Hepatic stellate cell (primary cell): ENCODE measurements at regions not wholly inside any gene's neighbourhood (a gene's known extent, or its start where the extent isn't known, plus 50 kb on each side); places are given as distances from the start of the nearest gene placed in this dataset.
A peak's percentile ranks its signal among the peaks of the same experiment; 100 is the strongest.

Experiments
- DNase-seq: peaks from one replicate; pipeline ENCODE4 v3.0.0; 2011; ENCODE audit warnings: low spot score

DNA sequence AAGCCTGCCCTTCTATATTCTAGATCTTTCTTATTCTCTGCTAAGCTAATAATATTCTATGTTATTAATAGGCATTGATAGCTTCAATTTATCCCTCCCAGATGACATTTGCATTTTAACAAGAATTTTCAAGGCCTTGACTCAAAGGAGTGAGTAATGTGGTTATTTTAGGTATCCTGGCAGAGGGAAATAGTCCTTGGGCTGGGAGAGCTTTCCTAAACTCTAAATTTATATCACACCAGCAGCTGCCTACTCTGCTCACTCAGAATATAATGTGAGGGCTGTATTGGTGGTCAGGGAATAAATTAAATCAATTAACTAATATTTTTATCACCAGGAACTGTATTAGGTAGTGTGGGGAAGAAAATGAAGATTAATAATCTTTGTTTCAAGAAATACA lies 74.8 kb upstream of the ADAM23 start:
- DNase-seq, result no peak

DNA sequence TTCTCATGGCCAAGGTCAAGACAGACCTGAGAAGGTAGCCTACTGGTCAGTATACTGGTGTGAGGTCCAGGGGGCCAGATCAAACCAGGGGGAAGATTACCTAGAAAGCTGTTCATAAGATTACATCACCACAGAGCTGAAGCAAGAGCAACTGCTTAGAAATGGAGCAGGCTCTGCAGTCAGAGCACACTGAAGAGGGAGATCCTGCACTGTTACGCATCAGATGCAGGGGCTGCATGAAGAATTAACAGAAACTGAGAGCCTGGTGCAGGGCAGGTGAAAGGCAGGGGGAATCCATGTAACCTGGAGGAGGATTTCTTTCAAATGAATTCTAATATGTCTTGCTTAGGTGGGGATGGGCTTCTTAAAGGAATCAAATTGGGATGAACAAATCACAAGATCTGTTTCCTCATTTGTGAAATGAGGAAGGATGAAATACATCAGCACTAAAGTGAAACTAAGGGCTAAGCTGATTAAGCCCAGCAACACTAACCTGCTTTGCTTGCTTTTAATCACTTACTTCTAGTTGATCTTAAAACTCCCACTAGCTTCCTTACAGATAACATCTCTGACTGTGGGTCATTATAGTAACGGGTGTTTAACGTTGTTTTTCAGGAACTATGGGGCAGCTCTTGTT lies 74.3 kb upstream of the ADAM23 start:
- DNase-seq, result no peak

DNA sequence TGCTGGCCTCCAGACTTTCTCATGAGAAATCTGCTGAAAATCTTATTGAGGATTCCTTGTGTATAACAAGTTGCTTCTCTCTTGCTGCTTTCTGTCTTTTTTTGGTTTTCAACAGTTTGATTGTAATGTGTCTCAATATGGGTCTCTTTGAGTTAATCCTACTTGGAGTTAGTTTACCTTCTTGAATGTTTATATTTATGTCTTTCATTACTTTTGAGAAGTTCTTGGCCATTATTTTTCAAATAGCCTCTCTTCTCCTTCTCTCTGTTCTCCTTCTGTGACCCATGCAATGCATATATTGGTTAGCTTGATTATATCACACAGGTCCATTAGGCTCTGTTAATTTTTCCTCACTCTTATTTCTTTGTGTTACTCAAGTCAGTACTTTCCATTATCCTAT lies 67.4 kb upstream of the ADAM23 start:
- DNase-seq, result no peak

DNA sequence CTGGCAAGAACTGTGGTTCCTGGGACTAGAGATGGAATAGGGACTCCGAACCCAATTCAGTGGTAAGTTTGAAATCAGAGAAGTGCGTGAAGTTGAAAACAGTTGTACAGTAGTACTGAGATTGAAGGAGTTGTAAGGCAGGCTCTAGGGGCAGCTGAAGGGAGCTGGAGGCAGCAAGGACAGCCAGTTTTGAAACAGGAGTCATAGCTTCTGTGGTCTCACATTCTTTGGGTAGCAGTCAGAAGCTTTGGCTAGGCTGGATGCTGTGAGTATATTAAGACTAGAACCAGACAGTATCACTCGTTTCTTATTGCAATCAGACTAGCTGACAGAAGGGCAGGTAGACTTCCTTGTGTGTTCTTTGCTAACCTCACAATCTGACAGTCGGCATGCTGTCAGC lies 64.5 kb upstream of the ADAM23 start:
- no peak for DNase-seq

DNA sequence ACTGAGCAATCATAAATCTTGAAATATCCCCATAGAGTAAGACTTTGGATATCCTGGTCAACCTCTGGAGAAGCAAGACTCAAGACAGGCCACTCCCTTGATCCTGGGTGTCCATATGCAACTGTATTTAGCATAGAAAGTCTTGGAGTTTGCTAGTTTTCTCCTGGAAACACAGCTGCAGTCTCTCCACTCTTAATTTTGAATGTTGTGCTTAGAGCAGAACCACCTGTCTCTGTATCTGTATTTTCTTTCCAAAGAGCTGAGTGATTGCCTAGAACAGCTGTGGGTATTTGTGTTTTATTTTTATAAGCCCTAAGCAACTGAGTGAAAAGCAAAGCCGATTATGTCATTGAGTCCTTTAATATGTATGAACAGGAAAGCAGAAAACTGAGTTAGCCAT lies 64.1 kb upstream of the ADAM23 start:
- DNase-seq, result no peak

DNA sequence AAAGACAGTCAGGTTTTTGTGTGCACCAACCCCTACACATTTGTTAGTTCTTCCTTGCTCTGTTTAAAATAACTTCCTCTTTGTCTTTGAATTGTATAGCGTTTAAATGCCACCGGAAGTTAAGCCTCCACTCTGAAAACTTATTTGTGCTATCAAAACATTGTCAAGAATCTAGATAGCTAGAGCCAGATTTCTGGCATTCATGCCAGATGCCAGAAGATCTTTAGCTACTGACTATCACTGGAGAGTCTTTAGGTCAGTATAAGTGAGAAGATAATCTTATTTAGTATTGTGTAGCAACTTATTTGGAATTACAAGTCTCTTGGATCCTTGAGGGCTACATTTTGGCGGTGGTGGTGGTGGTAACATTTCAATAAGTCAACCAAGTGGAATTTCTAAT lies 63.4 kb upstream of the ADAM23 start:
- DNase-seq, result no peak

DNA sequence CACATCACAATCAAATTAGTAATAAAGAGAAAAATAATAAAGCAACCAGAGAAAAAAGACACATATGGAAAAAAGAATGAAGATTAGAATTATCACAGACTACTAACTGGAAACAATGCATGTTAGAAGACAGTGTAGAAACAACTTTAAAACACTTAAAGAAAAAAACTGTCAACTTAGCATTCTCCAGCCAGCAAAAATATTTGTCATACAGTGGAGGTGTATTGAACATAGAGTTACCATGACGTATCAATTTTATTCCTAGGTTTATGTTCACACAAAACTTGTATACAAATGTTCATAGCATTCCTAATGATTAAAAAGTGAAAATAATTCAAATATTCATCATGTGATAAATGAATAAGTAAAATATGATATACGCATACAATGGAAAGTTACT lies 61.5 kb upstream of the ADAM23 start:
- DNase-seq, result no peak

DNA sequence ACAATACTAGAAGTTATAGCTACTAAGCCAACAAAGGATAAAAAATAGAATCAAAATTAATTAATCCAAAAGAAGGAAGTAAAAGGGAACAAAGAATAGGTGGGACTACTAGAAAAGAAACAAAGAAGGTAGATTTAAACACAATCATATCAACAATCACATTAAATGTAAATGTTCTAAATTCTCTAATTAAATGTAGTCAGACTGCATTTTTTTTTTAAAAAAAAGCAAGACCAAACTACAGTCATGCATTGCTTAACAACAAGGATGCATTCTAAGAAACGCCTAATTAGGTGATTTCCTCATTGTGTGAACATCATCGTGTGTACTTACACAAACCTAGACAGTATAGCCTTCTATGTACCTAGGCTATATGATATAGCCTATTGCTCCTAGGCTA lies 59.7 kb upstream of the ADAM23 start:
- no peak for DNase-seq

DNA sequence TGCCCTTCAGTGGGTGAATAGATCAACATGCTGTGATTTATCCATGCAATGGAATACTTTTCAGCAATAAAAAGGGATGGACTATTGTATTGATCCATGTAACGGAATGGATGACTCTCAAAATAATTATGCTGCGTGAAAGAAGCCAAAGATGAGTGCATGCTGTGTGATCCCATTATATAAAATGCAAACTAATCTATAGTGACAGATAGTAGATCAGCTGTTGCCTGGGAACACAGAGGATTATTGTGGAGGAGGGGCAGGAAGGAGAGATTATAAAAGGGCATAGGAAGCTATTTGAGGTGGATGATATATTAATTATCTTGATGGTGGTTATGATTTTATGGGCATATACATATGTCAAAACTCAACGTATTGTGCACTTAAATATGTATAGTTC lies 55.5 kb upstream of the ADAM23 start:
- DNase-seq, result no peak

DNA sequence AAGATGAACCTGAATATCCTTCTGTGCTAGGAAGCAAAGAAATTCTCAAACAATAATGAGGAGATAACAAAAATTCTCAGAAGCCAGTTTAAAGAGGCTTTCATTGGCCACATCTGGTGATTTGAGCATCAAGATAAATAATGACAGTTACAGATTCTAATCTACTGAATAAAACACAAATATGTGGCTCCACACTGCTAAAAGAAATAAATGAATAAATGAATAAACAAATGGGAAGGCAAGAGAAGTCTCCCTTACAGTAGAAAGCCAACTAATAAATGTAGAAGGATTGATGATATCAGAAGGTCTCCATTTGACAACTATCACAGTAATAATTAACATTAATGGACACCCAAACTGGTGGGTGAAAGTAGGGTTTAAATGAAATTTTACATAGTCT lies 54.6 kb upstream of the ADAM23 start:
- no peak for DNase-seq

DNA sequence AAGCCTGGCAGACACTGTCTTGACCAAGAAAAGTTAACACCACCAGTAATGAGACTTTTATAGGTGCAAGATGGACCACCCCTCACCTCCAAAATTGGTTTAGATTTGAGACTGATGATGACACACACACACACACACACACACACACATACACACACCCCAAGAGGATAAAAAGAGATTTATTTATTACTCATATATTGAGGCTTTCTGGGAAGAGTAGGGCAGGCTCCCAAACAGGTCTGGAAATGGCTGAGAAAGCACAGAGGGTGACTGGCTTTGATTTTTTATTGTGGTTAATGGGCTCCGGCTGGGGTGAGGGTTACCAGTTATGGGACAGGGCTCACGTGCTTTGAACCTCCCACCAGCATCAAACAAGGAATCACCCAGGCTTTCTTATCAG lies 54.2 kb upstream of the ADAM23 start:
- no peak for DNase-seq

DNA sequence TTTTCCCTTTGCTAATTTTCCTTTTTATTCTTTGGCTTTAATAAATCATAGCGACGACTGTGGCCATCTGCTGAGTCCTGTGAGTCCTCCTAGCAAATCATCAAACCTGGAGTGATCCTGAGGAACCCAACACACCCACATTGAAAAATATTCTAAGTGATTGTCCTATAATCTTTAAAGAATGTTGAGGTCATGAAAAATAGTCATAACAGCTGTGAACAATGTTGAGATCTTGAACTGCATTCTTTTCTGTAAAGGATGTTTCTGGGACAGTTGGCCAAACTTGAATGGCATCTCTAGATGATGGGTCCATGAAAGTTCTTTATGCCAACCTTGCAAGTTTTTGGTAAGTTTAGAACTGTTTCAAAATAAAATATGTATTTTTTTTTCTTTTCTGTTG lies 53.2 kb upstream of the ADAM23 start:
- no peak for DNase-seq

DNA sequence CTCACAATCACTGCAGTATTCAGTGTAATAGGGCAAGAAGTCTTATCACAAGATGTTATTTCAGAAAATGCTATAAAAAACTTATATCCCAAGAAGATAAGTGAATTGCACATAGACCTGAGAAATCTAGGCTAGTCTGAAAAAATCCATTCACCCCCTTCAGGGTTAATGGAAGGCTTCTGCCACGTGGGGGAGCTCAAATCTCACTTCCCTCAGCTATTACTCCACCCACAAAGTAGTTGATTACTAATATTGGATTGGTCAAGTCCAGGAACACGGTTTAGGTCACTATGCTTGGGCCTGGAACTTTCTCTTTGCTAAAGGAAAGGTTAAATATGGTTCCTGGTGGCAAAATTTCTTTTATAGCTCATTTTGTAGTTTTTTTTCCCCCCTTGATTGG lies 51.2 kb upstream of the ADAM23 start:
- DNase-seq, result peak; percentile 57
